ENCODE measurements at regions not wholly inside any gene's neighbourhood (a gene's known extent, or its start where the extent isn't known, plus 50 kb on each side); places are given as distances from the start of the nearest gene placed in this dataset.

DNA sequence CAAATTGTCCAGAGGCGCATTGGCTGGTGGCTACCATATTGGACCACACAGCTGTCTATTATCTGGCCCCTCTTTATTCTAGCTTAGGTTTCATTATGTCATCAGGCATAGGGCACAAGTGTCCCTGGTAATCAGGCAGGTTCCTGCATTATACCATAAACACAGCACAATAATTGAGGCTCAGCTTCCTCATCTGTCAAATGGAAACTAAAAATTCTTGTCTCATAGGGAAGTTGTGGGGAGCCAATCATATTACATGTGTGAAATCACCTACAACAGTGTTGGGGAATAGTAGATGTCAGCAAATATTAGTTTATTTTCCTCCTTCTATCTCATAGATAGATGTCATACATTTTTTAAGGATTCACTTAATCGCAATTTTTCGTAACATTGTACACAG is 231.0 kb upstream of the SORL1-AS1 start:
- DNase-seq (ENCODE audit: low spot score) = no peak

Measured in ecto neural progenitor cell (in vitro differentiated cells).